ENCODE measurements at regions not wholly inside any gene's neighbourhood (a gene's known extent, or its start where the extent isn't known, plus 50 kb on each side); places are given as distances from the start of the nearest gene placed in this dataset.

DNA sequence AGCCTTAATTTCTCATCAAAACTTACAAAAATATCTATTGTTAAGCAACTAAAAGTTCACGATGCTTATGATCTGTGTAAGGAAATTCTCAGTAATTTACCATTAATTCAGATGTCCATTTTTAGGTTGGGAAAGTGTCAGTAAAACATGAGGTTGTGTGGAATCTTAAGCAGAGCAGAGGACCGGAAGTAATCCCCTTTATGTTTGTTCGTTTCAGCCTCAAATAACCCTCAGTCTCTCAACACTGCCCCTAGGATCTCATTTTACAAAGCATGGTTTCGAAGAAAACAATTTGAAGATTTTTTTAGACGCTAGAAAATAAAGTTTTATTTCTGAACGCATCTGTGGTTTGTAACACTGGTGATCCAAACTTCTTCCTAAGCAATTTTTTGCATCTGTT, 504.2 kb downstream of the MAT2B start:
- Mint-ChIP-seq H3K9me3 (ENCODE audit: insufficient read depth) (no peaks in the 10 kb centered on the region), H3K4me1 (peaks cover 11% of the 10 kb centered on the region), H3K27me3 (no peaks in the 10 kb centered on the region), H3K4me3 (no peak overlapping the region), H3K27ac (no peak overlapping the region)
- Histone ChIP-seq H3K4me2 (replicated peaks; ENCODE audit: low read depth, low read length, poor library complexity, severe bottlenecking) (no peak overlapping the region), H3K4me3 (ENCODE audit: control extremely low read depth in 1 of 5, extremely low read depth in 1 of 5, insufficient read depth in 1 of 5, low read depth in 2 of 5, low read length in 4 of 5) (no peak overlapping the region), H3K9ac (ENCODE audit: low read length) (no peak overlapping the region), H3K79me2 (ENCODE audit: control insufficient read depth, insufficient read depth, low read length) (no peaks in the 10 kb centered on the region), H3K27me3 (replicated peaks in 1 of 4; ENCODE audit: control extremely low read depth in 1 of 4, control insufficient read depth in 3 of 4, insufficient read depth in 4 of 4, low read length in 3 of 4) (no peaks in the 10 kb centered on the region), H2AFZ (ENCODE audit: insufficient read depth, low read depth, low read length, poor library complexity, severe bottlenecking) (no peak overlapping the region), H3K9me3 (ENCODE audit: control extremely low read depth in 1 of 3, control insufficient read depth in 2 of 3, insufficient read depth in 1 of 3, low read length in 2 of 3) (no peaks in the 10 kb centered on the region), H4K20me1 (ENCODE audit: control insufficient read depth, insufficient read depth, low read length, poor library complexity, severe bottlenecking) (no peaks in the 10 kb centered on the region), H3K36me3 (replicated peaks in 1 of 2; ENCODE audit: control extremely low read depth in 1 of 2, control insufficient read depth in 1 of 2, extremely low read depth in 1 of 2, insufficient read depth in 2 of 2, low read length in 1 of 2) (no peaks in the 10 kb centered on the region), H3K4me1 (ENCODE audit: control insufficient read depth in 2 of 2, insufficient read depth in 2 of 2, low read length in 2 of 2) (peaks cover 4 to 8% of the 10 kb centered on the region in 2 donors), H3K27ac (ENCODE audit: low read length in 2 of 2) (no peak overlapping the region)
- 100% methylated on average over 2 of the region's 6 CpGs for WGBS (ENCODE audit: insufficient coverage)
- ATAC-seq (ENCODE audit: low read depth) (no peak), DNase-seq (no peak)
- intact Hi-C loops (cut with micrococcal nuclease), result no loop called here
- TF ChIP-seq, protein P1, sequence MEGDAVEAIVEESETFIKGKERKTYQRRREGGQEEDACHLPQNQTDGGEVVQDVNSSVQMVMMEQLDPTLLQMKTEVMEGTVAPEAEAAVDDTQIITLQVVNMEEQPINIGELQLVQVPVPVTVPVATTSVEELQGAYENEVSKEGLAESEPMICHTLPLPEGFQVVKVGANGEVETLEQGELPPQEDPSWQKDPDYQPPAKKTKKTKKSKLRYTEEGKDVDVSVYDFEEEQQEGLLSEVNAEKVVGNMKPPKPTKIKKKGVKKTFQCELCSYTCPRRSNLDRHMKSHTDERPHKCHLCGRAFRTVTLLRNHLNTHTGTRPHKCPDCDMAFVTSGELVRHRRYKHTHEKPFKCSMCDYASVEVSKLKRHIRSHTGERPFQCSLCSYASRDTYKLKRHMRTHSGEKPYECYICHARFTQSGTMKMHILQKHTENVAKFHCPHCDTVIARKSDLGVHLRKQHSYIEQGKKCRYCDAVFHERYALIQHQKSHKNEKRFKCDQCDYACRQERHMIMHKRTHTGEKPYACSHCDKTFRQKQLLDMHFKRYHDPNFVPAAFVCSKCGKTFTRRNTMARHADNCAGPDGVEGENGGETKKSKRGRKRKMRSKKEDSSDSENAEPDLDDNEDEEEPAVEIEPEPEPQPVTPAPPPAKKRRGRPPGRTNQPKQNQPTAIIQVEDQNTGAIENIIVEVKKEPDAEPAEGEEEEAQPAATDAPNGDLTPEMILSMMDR (IDR thresholded peaks at IDR 0.05), result no peak
- TF ChIP-seq EZH2 (IDR thresholded peaks at IDR 0.05; ENCODE audit: borderline replicate concordance, insufficient read depth, low read depth, low read length, poor library complexity, severe bottlenecking), result no peak
- POLR2A ChIA-PET, result no interaction called here
- CTCF ChIA-PET, result interaction anchor here (1.0 kb wide), 1 partner anchor 495 kb away, joined by 4 read pairs; no protein-coding TSS in a partner anchor

DNA sequence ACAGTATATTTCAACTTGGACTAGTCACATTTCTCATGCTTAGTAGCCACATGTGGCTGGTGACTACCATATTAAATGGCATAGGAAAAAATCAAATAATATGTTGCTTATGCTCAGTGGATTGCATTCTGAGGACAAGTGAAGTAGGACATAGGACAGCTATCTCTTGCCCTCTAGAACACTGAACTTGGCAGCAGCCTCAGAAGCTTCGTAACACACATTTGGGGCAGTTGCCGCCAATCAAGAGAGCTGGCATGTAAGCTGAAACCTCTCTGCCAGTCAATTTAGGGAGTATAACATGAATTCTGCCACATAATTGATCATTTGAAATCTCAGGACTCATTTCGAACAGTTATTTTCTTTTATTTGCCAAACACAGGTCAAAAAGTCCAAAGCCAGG, 505.5 kb downstream of the MAT2B start:
- TF ChIP-seq, protein P1 (IDR thresholded peaks at IDR 0.05), result no peak
- no peak for TF ChIP-seq EZH2 (IDR thresholded peaks at IDR 0.05; ENCODE audit: borderline replicate concordance, insufficient read depth, low read depth, low read length, poor library complexity, severe bottlenecking)
- Histone ChIP-seq H3K9me3 (ENCODE audit: control extremely low read depth in 1 of 3, control insufficient read depth in 2 of 3, insufficient read depth in 1 of 3, low read length in 2 of 3) (no peaks in the 10 kb centered on the region), H3K79me2 (ENCODE audit: control insufficient read depth, insufficient read depth, low read length) (no peaks in the 10 kb centered on the region), H3K27me3 (replicated peaks in 1 of 4; ENCODE audit: control extremely low read depth in 1 of 4, control insufficient read depth in 3 of 4, insufficient read depth in 4 of 4, low read length in 3 of 4) (no peaks in the 10 kb centered on the region), H4K20me1 (ENCODE audit: control insufficient read depth, insufficient read depth, low read length, poor library complexity, severe bottlenecking) (no peaks in the 10 kb centered on the region), H3K4me2 (replicated peaks; ENCODE audit: low read depth, low read length, poor library complexity, severe bottlenecking) (no peak overlapping the region), H3K36me3 (replicated peaks in 1 of 2; ENCODE audit: control extremely low read depth in 1 of 2, control insufficient read depth in 1 of 2, extremely low read depth in 1 of 2, insufficient read depth in 2 of 2, low read length in 1 of 2) (no peaks in the 10 kb centered on the region), H3K27ac (ENCODE audit: low read length in 2 of 2) (no peak overlapping the region), H3K4me1 (ENCODE audit: control insufficient read depth in 2 of 2, insufficient read depth in 2 of 2, low read length in 2 of 2) (peaks cover 4 to 8% of the 10 kb centered on the region in 2 donors), H3K9ac (ENCODE audit: low read length) (no peak overlapping the region), H3K4me3 (ENCODE audit: control extremely low read depth in 1 of 5, extremely low read depth in 1 of 5, insufficient read depth in 1 of 5, low read depth in 2 of 5, low read length in 4 of 5) (no peak overlapping the region), H2AFZ (ENCODE audit: insufficient read depth, low read depth, low read length, poor library complexity, severe bottlenecking) (no peak overlapping the region)
- H3K9me3 Mint-ChIP-seq (ENCODE audit: insufficient read depth), result no peaks in the 10 kb centered on the region
- intact Hi-C loops (cut with micrococcal nuclease), result no loop called here
- H3K27ac Mint-ChIP-seq, result no peak overlapping the region
- H3K4me3 Mint-ChIP-seq, result no peak overlapping the region
- ChIA-PET CTCF (interaction anchor here (4.8 kb wide), 1 partner anchor 492 kb away, joined by 42 read pairs; no protein-coding TSS in a partner anchor), POLR2A (no interaction called here)
- WGBS (ENCODE audit: insufficient coverage), result 100% methylated on average over 2 of the region's 3 CpGs
- ATAC-seq (ENCODE audit: low read depth) (no peak), DNase-seq (no peak)
- H3K4me1 Mint-ChIP-seq, result peaks cover 11% of the 10 kb centered on the region
- no peaks in the 10 kb centered on the region for H3K27me3 Mint-ChIP-seq
